NCI-H345 (cell line): ENCODE measurements at regions not wholly inside any gene's neighbourhood (a gene's known extent, or its start where the extent isn't known, plus 50 kb on each side); places are given as distances from the start of the nearest gene placed in this dataset.

Experiments
- DNase-seq: peaks from one replicate; lab custom pipeline; 2025; lab: John Stamatoyannopoulos, UW

DNA sequence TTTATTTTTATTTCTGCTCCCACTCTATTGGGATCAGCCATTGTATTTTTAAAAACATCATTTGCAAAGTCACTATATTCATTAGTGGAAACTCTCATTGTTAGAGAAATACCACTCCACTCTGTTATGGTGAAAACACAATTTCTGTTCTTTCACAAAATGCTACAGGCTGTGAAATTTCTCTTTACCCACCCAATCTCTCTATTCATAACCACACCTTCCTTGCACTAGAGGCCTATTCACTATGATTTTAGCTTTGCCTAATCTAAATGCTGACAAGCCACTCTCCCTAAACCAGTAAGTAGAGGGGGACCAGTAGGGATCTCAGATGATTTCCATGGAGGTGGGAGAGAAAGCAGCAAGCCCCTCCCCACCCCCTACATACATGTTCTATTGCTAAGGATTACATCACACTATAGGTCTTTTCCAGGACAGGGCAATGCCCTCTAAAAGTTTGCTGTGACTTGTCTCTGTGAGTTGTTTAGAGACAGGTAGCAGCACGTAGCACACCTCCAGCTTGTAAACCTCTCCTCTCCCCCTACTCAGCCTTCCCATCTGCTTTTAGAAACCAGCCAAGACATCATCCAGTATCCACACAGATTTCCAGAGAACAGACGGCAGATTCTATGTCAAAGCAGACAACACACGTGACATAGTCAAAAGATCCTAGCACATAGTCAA lies 58.3 kb upstream of the PPP1R3C start:
- DNase-seq, result no peak

DNA sequence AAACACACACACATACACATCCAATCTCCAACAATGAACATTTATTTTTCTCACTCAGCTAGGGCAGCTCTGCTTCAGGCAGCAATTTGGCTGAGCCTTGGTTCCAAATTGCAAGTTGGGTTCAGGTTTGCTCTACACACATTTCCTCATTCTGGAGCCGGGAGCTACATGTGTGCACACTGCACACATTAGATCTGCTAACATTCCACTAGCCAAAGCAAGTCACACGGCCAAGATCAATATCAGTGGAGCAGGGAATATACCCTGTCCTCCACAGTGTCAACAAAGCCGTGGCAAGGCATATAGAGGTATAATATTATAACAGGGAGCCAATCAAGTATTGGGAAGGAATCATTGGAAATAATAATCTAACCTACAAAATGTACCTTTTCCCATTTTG lies 57.5 kb upstream of the PPP1R3C start:
- DNase-seq, result no peak

DNA sequence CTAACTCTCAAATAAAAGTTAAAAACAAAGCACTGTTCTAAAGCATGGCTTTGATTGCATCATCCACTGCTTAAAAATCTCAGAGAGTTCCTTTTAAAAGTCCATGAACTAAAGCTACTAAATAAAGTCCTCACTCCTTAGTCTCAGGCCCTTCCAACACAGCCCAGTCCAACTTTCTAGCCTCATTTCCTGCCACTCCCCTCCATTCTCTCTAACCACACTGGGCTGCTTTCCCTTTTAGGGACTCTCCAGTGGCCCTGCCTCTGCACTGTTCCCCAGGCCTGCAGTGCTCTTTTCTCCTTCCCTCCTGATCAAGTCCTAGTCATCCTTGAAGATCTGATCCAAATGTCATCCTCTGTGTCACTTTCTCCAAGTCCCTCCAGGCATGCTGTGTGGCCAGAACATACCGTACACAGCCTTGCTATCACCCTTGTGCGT lies 56.9 kb upstream of the PPP1R3C start:
- DNase-seq, result no peak

DNA sequence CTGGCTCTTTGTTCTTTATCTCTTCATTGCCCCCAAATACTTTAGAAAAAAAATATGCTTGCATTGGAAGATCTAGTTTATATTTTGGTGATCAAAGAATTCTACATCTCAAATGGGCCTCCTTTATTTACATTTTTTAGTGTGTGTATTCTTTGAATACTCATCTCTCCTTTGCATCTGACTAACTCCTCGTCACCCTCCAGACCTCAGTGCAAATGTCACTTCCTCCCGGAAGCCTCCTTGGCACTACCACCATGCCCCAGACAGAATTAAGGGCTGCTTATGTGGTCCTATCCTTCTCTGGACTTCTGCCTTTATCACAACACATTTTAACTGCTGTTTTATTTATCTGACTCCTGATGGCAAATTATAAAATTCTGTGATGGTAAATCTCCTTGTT lies 52.0 kb upstream of the PPP1R3C start:
- DNase-seq, result no peak

DNA sequence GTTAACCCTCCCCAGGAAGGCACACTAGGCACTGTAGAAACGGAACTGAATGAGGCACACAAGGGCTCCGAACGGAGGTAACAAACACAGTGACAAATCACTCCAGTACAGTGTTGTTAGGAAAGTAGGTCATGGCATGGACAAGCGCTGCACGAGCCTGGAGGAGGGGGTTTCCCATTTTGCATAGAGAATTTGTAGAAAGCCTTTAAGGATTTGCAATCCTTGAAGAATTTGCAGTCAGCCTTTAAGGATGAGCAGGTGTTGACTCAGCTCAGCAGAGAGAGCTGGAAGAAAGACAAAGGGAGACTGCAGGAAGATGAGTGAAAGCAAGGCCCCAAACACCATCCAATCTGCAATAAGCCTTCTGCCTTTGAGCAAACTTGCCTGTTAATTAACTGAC lies 51.1 kb upstream of the PPP1R3C start:
- DNase-seq, result no peak

DNA sequence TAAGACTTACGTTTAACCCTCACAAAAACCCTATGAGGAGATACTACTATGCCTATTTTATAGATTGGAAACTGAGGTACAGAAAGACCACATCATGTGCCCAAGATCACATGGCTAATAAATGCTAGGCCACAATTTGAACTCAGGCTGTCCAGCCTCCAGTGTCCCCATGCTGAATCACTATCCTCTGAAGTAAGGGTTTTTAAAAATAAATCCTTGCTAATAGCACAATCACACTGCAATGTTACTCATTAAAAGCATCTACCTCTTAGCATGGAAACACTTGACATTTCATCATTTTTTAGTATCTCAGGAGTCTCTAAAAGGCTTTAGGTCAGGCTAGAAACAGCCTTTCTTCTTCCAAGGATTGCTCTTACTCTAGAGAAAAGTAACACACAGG lies 50.0 kb upstream of the PPP1R3C start:
- DNase-seq, result no peak
